ENCODE measurements at regions not wholly inside any gene's neighbourhood (a gene's known extent, or its start where the extent isn't known, plus 50 kb on each side); places are given as distances from the start of the nearest gene placed in this dataset.

- TF ChIP-seq JUND (IDR thresholded peaks at IDR 0.05; ENCODE audit: low read length) (no peak), CHD2 (IDR thresholded peaks at IDR 0.05; ENCODE audit: low read length) (no peak)
Observed at GRCh38 chr10:21130683-21131442, 233.8 kb upstream of the NEBL start (continued).
